ENCODE measurements at regions not wholly inside any gene's neighbourhood (a gene's known extent, or its start where the extent isn't known, plus 50 kb on each side); places are given as distances from the start of the nearest gene placed in this dataset.

DNA sequence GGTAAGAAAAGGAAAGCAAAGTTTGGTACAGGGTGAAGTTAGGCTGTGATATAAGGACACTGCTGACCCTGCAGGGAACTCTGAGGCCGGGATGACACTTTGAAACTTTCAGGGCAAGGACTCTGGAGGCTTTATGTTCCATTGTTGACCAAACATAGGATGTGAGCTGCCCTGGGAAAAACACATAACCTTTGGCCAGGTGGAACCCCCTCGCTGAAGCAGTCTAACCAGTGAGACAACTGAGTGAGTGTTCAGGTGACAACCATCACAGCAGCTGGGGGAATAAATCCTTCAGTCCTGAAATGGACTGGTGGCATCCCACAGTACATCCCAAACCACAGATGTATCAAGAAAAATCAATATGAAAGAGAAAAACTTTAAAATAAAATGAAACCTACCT lies 280.9 kb upstream of the CDH2 start:
- no peak for TF ChIP-seq EZH2 (IDR thresholded peaks at IDR 0.05; ENCODE audit: borderline replicate concordance, low read depth, low read length, poor library complexity, severe bottlenecking)
- TF ChIP-seq, protein P1, sequence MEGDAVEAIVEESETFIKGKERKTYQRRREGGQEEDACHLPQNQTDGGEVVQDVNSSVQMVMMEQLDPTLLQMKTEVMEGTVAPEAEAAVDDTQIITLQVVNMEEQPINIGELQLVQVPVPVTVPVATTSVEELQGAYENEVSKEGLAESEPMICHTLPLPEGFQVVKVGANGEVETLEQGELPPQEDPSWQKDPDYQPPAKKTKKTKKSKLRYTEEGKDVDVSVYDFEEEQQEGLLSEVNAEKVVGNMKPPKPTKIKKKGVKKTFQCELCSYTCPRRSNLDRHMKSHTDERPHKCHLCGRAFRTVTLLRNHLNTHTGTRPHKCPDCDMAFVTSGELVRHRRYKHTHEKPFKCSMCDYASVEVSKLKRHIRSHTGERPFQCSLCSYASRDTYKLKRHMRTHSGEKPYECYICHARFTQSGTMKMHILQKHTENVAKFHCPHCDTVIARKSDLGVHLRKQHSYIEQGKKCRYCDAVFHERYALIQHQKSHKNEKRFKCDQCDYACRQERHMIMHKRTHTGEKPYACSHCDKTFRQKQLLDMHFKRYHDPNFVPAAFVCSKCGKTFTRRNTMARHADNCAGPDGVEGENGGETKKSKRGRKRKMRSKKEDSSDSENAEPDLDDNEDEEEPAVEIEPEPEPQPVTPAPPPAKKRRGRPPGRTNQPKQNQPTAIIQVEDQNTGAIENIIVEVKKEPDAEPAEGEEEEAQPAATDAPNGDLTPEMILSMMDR (conservative IDR thresholded peaks at IDR 0.05; ENCODE audit: low read depth, low read length) = no peak

All from A673 (cell line).